Ammon's horn (tissue), 1 donor: ENCODE measurements at regions not wholly inside any gene's neighbourhood (a gene's known extent, or its start where the extent isn't known, plus 50 kb on each side); places are given as distances from the start of the nearest gene placed in this dataset.
"Not testable (repeated sequence)": the region's sequence is repeated elsewhere in the genome, so short reads cannot be mapped to it uniquely, and the experiment has no call there.

Experiments
- DNase-seq: peaks from one replicate; pipeline ENCODE4 v3.0.0-alpha.2; 2016; ENCODE audit warnings: low spot score

GRCh38 chr5:63205976-63206375, 627.4 kb downstream of the LRRC70 start:
- DNase-seq = no peak

DNA sequence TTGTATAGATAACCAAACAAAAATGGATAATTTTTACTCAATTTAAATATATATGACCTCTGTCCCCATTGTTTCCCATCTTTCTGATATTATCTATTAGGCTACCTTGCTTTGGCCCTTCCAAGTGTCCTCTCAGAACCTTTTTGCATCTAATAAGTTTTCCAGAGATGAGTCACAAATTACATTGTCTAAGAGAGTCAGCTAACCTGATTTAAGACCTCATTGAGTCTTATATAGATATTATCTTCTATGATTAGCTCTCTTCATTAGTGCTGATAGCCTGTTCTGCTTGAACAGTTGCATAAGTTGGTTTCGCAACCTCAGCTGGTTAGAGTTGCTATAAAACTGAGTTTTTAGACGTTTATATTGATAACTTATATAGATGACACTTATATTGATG, 623.1 kb downstream of the LRRC70 start:
- no peak for DNase-seq

GRCh38 chr5:63194126-63194525, 615.5 kb downstream of the LRRC70 start:
- no peak for DNase-seq

- not testable (repeated sequence) for DNase-seq
Measured at GRCh38 chr5:63180190-63180589, 601.6 kb downstream of the LRRC70 start.

GRCh38 chr5:63175850-63176249, 597.2 kb downstream of the LRRC70 start:
- DNase-seq = no peak

GRCh38 chr5:63170486-63170885, 591.9 kb downstream of the LRRC70 start:
- DNase-seq = no peak

- no peak for DNase-seq
Measured at GRCh38 chr5:63164838-63165535, 586.4 kb downstream of the LRRC70 start.

- DNase-seq = no peak
Measured at GRCh38 chr5:63164339-63164738, 585.7 kb downstream of the LRRC70 start.

- DNase-seq = no peak
Measured at GRCh38 chr5:63155310-63155631, 576.7 kb downstream of the LRRC70 start.

DNA sequence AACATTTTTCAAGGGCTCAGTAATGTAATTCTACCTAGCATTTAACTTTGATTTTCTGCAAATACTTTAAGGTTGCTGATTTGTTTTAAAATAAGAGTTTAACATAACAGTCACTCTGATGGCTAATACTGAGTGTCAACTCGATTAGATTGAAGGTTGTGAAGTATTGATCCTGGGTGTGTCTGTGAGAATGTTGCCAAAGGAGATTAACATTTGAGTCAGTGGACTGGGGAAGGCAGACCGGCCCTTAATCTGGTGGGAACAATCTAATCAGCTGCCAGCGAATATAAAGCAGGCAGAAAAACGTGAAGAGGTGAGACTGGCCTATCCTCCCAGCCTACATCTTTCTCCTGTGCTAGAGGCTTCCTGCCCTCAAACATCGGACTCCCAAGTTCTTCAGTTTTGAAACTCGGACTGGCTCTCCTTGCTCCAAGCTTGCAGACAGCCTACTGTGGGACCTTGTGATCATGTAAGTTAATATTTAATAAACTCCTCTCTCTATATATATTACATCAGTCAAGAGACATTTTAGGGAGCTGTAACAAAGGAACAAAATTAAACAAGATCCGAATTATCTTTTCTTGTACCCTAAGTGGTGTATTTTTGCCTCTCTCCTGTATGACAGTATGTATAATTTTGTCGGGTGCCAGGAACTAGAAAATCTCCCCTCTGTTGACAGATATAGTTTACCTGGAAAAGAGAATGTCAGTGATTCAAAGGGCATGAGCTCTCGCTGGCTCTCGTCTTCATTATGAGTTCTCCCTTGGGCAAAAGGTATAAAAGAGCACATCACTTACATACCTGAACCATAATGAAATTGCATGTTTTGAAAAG, 576.1 kb downstream of the LRRC70 start:
- no peak for DNase-seq

GRCh38 chr5:63152871-63153270, 574.3 kb downstream of the LRRC70 start:
- no peak for DNase-seq

DNA sequence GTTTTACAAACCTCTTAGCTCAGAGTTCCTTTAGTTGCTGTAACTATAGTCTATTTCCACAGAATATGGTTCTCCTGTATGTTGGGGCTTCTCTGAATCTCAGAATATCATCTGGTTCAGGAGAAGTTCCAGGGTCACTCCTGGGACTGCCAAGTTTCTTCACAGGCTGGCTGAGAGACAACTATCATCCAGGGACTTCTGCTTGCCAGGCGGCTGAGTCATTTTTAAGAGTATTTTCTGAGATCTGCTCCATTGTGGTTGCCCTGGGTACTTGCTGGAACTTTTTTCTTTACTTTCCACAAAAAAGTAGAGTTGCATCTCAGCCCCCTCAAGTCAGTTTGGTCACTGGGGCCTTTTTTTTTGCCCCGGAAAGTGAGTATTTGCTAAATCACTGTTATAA, 566.5 kb downstream of the LRRC70 start:
- DNase-seq = no peak

- DNase-seq = no peak
Measured at GRCh38 chr5:63141591-63141990, 563.0 kb downstream of the LRRC70 start.

DNA sequence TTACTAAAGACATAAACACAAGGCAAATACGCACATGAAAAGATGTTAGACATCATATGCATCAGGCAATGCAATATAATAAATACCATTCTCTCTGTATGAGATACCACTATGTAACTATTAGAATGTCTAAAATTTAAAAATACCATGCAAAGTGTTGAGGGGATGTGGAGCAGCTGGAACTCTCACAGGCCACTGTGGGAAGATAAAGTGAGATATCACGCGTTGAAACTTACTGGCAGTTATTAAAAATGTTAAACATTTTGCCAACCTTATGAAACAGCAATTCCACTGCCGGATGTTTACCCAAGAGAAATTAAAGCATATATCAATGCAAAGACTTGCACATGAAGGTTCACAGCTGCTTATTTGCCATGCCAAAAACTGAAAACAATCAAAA, 556.7 kb downstream of the LRRC70 start:
- no peak for DNase-seq

GRCh38 chr5:63131626-63132285, 553.1 kb downstream of the LRRC70 start:
- DNase-seq = no peak

DNA sequence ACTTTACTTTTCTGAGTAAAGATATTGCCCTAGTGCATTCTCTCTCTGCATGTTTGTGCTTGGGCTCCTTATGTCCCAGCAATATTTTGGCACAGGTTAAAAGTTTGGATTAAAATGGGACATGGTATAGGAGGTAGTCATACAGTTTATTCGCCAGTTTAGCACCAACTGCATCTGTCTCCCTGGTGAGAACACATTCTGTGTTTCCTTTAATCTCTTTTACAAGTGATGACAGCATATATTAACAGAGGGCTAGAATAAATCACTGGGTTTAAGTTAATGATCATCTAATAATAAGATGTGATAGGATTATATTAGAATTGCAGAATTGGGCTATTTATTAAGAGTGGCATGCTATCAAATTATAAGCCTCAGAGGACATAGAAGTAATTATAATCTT, 550.1 kb downstream of the LRRC70 start:
- DNase-seq = no peak

DNA sequence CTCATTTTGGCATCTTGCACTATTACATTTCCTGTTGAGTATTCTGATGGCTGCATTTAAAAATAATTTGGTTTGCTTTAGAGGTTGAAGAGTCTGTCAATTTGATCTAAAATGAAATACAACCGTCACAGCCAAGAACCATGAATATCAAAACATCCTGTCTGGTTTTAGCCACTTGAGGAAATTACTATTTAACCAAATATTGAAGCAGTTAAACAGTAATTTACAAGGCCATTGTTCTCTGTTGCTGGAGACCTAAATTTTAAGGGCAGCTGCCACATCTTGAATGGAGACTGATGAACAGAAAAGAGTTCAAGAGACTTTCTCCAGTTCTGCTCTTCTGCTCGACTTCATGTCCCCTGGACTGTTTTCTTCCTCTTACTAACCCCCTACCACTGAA, 549.4 kb downstream of the LRRC70 start:
- DNase-seq = no peak

- no peak for DNase-seq
Measured at GRCh38 chr5:63127054-63127453, 548.4 kb downstream of the LRRC70 start.

DNA sequence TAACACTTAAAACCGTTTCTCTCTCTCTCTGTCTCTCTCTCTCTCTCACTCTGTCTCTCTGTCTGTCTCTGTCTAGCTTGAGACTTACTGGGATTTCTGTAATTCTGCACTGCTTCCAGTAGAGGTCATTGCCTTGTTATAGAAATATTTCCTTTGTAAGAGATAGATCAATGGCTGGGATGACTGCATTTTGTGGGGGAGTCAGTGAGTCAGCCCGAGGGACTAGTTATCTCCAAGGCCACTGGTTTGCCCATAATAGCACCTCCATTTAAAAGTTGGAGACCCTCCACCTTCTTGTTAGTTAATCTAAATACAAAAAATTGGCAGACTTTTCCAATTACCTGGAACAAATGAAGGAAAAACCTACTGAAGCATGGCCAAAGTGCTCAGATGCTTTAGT, 547.2 kb downstream of the LRRC70 start:
- peak; percentile 17 for DNase-seq

DNA sequence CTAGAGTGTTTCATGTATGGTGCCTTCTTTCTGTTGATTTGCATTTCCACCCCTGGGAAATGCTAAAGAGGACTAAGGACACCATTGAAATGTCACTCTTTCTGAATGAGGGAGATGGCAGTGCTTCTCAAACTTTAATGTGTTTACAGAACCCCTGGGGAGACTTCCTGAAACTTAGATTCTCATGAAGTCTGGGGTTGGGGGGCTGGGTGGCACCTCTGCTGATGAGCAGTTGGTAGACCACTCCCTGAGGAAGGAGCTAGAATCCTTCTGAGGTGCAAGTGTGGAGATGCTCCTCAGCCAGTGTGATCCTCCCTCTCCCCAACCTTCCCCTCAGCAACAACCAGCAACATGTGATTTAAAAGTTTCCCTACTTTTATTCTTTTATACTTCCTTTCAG, 546.8 kb downstream of the LRRC70 start:
- no peak for DNase-seq

- no peak for DNase-seq
Measured at GRCh38 chr5:63124266-63124665, 545.6 kb downstream of the LRRC70 start.

DNA sequence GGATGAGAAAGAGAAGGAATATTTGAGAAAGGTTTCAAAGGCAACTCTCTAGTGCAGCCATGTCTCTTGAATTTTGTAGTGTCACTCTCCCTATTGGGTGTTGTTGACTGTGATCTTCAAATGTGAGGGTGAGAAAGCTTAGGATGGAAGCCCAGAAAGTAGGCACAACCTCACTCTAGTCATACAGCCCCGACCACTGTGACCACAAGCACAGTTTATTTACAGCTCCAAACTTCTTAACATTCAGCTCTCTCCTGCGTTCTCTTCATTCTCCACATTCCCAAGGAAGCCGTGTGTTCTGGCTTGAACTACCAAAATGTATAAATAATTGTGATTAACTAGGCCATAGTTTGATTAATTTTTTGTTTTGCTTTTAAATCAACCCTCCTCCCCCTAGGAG, 542.9 kb downstream of the LRRC70 start:
- DNase-seq = no peak

DNA sequence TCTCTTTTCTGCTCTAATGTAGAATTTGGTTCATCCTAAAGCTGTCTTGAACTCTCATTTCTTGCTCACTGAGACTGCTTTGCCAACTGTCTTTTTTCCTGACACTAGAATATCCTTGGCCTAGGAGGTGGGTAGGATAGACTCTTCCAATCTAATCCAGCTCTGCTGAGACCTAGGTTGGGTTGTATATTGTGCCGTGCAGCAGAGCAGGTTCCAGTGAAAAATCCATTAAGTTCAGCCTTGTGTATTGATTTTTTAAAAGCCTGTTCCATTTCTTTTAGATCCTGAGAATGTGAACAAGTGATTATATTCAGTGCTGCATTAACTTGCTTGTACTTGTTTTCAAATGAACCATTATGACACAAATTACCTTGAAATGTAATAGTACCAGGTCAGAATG, 539.6 kb downstream of the LRRC70 start:
- no peak for DNase-seq
